ENCODE measurements at regions not wholly inside any gene's neighbourhood (a gene's known extent, or its start where the extent isn't known, plus 50 kb on each side); places are given as distances from the start of the nearest gene placed in this dataset.
A peak's percentile ranks its signal among the peaks of the same experiment; 100 is the strongest.

GRCh38 chr5:15137414-15137813 is 265.8 kb upstream of the ANKH start:
- Histone ChIP-seq H3K9ac (replicated peaks in 1 of 4; ENCODE audit: extremely low read depth in 1 of 4, low read depth in 3 of 4, low read length in 3 of 4) (no peak overlapping the region), H3K4me2 (ENCODE audit: insufficient read depth in 1 of 2, low read depth in 2 of 2, low read length in 2 of 2) (peak overlapping the region; percentile 17 to 40; a peak in 3 of 4 replicates), H3K14ac (ENCODE audit: insufficient read length) (no peak overlapping the region), H2BK20ac (ENCODE audit: low read length) (no peak overlapping the region), H3K23ac (ENCODE audit: insufficient read length) (no peak overlapping the region), H2AK5ac (ENCODE audit: low read depth, low read length) (no peak overlapping the region), H4K20me1 (replicated peaks in 1 of 2; ENCODE audit: control insufficient read depth in 1 of 2, insufficient read depth in 2 of 2, low read length in 2 of 2) (no peaks in the 10 kb centered on the region), H2BK120ac (replicated peaks; ENCODE audit: low read depth, low read length) (no peak overlapping the region), H4K8ac (ENCODE audit: extremely low read depth, insufficient read depth, low read length) (no peak overlapping the region), H3K4me1 (replicated peaks in 1 of 4; ENCODE audit: control insufficient read depth in 3 of 4, insufficient read depth in 4 of 4, low read length in 3 of 4) (peaks cover 0 to 4% (median 1%) of the 10 kb centered on the region in 4 experiments; a peak in 2 of 7 replicates), H3K27ac (ENCODE audit: low read depth, low read length) (no peak overlapping the region), H3K4ac (replicated peaks; ENCODE audit: insufficient read length, low read depth, low read length) (no peak overlapping the region), H3K56ac (replicated peaks; ENCODE audit: insufficient read length, low read depth, low read length) (no peak overlapping the region), H3K9me3 (ENCODE audit: insufficient read depth in 2 of 2, low read depth in 1 of 2, low read length in 1 of 2) (no peaks in the 10 kb centered on the region; a peak in 1 of 4 replicates), H3K79me2 (ENCODE audit: control insufficient read depth in 1 of 2, insufficient read depth in 2 of 2, low read length in 2 of 2) (no peaks in the 10 kb centered on the region), H3K23me2 (ENCODE audit: low read depth, low read length) (no peaks in the 10 kb centered on the region), H4K5ac (ENCODE audit: insufficient read length, low read depth, low read length) (no peak overlapping the region), H2BK5ac (ENCODE audit: low read depth, low read length) (peak overlapping the region; percentile 86; the same call in 1 of the 2 replicates), H2AFZ (ENCODE audit: low read length) (no peak overlapping the region), H3K79me1 (ENCODE audit: low read depth, low read length) (no peaks in the 10 kb centered on the region), H3K4me3 (ENCODE audit: extremely low read depth in 1 of 4, insufficient read depth in 2 of 4, low read depth in 3 of 4, low read length in 4 of 4) (0 out of 8 replicates have a peak overlapping the region, but pooled peaks of 1 of the 4 experiments have one; percentile 21), H3K18ac (ENCODE audit: extremely low read depth, low read length) (no peak overlapping the region), H2BK15ac (ENCODE audit: low read length) (no peak overlapping the region), H3K27me3 (replicated peaks in 1 of 4; ENCODE audit: control insufficient read depth in 3 of 4, extremely low read depth in 1 of 4, insufficient read depth in 3 of 4, low read length in 3 of 4) (no peaks in the 10 kb centered on the region), H3K36me3 (ENCODE audit: control insufficient read depth in 2 of 4, insufficient read depth in 4 of 4, low read length in 3 of 4) (no peaks in the 10 kb centered on the region), H4K91ac (replicated peaks; ENCODE audit: insufficient read length, low read length) (no peak overlapping the region), H2BK12ac (ENCODE audit: low read depth, low read length) (0 out of 2 replicates have a peak overlapping the region, but pooled peaks have one; percentile 31)
- ChIA-PET CTCF (ENCODE audit: partially characterized antibody) (interaction anchor here (1.3 kb wide), 1 partner anchor 32 kb away, joined by 3 read pairs; no protein-coding TSS in a partner anchor), POLR2A (ENCODE audit: partially characterized antibody) (no interaction called here)
- WGBS, 2 experiments (ENCODE audit: extremely low coverage in 1 of 2, insufficient coverage in 1 of 2, insufficient read length in 1 of 2, insufficient replicate concordance in 2 of 2, low coverage in 1 of 2, low lambda C conversion rate in 2 of 2, missing lambda C conversion rate in 1 of 2), result 62% methylated on average over 3 of the region's 3 CpGs; no CpG with 5 or more reads in 1 of the 2 experiments
- DNase-seq (ENCODE audit: low read depth in 1 of 2, low spot score in 2 of 2), result no peak
- no peak for FAIRE-seq
- 0 out of 2 replicates have a peak, but pooled peaks have one; percentile 40 for TF ChIP-seq CEBPB (IDR thresholded peaks at IDR 0.05; ENCODE audit: low read depth, low read length)
- no peak for TF ChIP-seq TBP (IDR thresholded peaks at IDR 0.05; ENCODE audit: low read depth, low read length)
- TF ChIP-seq ZNF274 (IDR thresholded peaks at IDR 0.05; ENCODE audit: borderline replicate concordance, extremely low read depth, low read length), result no peak
- TF ChIP-seq JUN (IDR thresholded peaks at IDR 0.05; ENCODE audit: low read depth, low read length), result no peak

Measured in H1 (cell line).